H1 (cell line): ENCODE measurements at regions not wholly inside any gene's neighbourhood (a gene's known extent, or its start where the extent isn't known, plus 50 kb on each side); places are given as distances from the start of the nearest gene placed in this dataset.

Experiments used
- CTCF ChIA-PET: fragments of 300-600 bp; sonication (Branson Sonifier 250); formaldehyde crosslinking; loops from one replicate; lab custom pipeline; 2021; ENCODE audit not compliant: partially characterized antibody; lab: Charles Lee
- POLR2A ChIA-PET: fragments of 300-600 bp; sonication (Branson Sonifier 250); formaldehyde crosslinking; loops from one replicate; lab custom pipeline; 2021; ENCODE audit warnings: inconsistent platforms; ENCODE audit not compliant: partially characterized antibody; lab: Charles Lee
- DNase-seq, 2 experiments: peaks; one replicate each; pipeline versions ENCODE4 v3.0.0 to v3.0.0-alpha.2; 2010 to 2022; ENCODE audit warnings: low spot score in 2 of 2, low read depth in 1 of 2, mixed read lengths in 1 of 2
- FAIRE-seq: peaks from 2 replicates; lab custom pipeline; 2011; peaks lifted over from hg19 to GRCh38; lab: Jason Lieb, UNC
- H2AFZ ChIP-seq: 2 replicates; pipeline ENCODE4 v1.8.1; 2012; ENCODE audit warnings: low read length, inconsistent platforms
- H2AK5ac ChIP-seq: 2 replicates; pipeline ENCODE4 v1.6.1; 2013; ENCODE audit warnings: low read depth, low read length
- H2BK120ac ChIP-seq: replicated peaks from 2 replicates; pipeline ENCODE3; 2013; ENCODE audit warnings: low read depth, low read length, inconsistent platforms
- H2BK12ac ChIP-seq: 2 replicates; pipeline ENCODE4 v1.6.1; 2013; ENCODE audit warnings: low read depth, low read length
- H2BK15ac ChIP-seq: 2 replicates; pipeline ENCODE4 v1.6.1; 2013; ENCODE audit warnings: low read length
- H2BK20ac ChIP-seq: 2 replicates; pipeline ENCODE4 v1.6.1; 2013; ENCODE audit warnings: low read length
- H2BK5ac ChIP-seq: 2 replicates; pipeline ENCODE4 v1.6.1; 2013; ENCODE audit warnings: low read depth, low read length
- H3K14ac ChIP-seq: 2 replicates; pipeline ENCODE4 v1.6.1; 2013; ENCODE audit warnings: inconsistent platforms; ENCODE audit not compliant: insufficient read length
- H3K18ac ChIP-seq: 2 replicates; pipeline ENCODE4 v1.6.1; 2013; ENCODE audit warnings: low read length; ENCODE audit errors: extremely low read depth
- H3K23ac ChIP-seq: 2 replicates; pipeline ENCODE4 v1.6.1; 2013; ENCODE audit warnings: inconsistent platforms; ENCODE audit not compliant: insufficient read length
- H3K23me2 ChIP-seq: 2 replicates; pipeline ENCODE4 v1.6.1; 2013; ENCODE audit warnings: low read depth, low read length
- H3K27ac ChIP-seq: 2 replicates; pipeline ENCODE4 v1.6.1; 2011; ENCODE audit warnings: low read depth, low read length, inconsistent platforms
- H3K27me3 ChIP-seq, 4 experiments: replicated peaks in 1 of 4; 1 replicate in 1 of 4; 2 replicates in 3 of 4; pipeline versions ENCODE4 v1.6.1 to v1.8.1; 2011 to 2013; ENCODE audit warnings: low read length in 3 of 4, mild to moderate bottlenecking in 3 of 4, inconsistent platforms in 2 of 4, mixed read lengths in 2 of 4, moderate library complexity in 1 of 4; ENCODE audit not compliant: control insufficient read depth in 3 of 4, insufficient read depth in 3 of 4; ENCODE audit errors: extremely low read depth in 1 of 4
- H3K36me3 ChIP-seq, 4 experiments: 2 replicates each; pipeline versions ENCODE4 v1.6.1 to v1.8.1; 2011 to 2013; ENCODE audit warnings: mild to moderate bottlenecking in 4 of 4, low read length in 3 of 4, moderate library complexity in 2 of 4, control low read depth in 1 of 4, inconsistent platforms in 1 of 4; ENCODE audit not compliant: insufficient read depth in 4 of 4, control insufficient read depth in 2 of 4
- H3K4ac ChIP-seq: replicated peaks from 2 replicates; pipeline ENCODE3; 2013; ENCODE audit warnings: low read length, low read depth, mixed read lengths, inconsistent platforms; ENCODE audit not compliant: insufficient read length
- H3K4me1 ChIP-seq, 4 experiments: replicated peaks in 1 of 4; 1 replicate in 1 of 4; 2 replicates in 3 of 4; pipeline versions ENCODE4 v1.6.1 to v1.8.1; 2011 to 2013; ENCODE audit warnings: low read length in 3 of 4, inconsistent platforms in 2 of 4, mixed read lengths in 1 of 4; ENCODE audit not compliant: insufficient read depth in 4 of 4, control insufficient read depth in 3 of 4
- H3K4me2 ChIP-seq, 2 experiments: 2 replicates each; pipeline versions ENCODE4 v1.6.1 to v1.8.1; 2011 to 2013; ENCODE audit warnings: low read depth in 2 of 2, low read length in 2 of 2, control low read depth in 1 of 2, inconsistent platforms in 1 of 2, mild to moderate bottlenecking in 1 of 2; ENCODE audit not compliant: insufficient read depth in 1 of 2
- H3K4me3 ChIP-seq, 4 experiments: fragments of 200-600, 300-600 bp in 1 of 4; sonication (generic), shearing (Covaris generic), sonication (Bioruptor Twin) in 1 of 4; 2 replicates each; pipeline versions ENCODE4 v1.5.1 to v1.8.1; 2011 to 2016; ENCODE audit warnings: low read length in 4 of 4, low read depth in 3 of 4, control low read depth in 2 of 4, inconsistent platforms in 2 of 4, mild to moderate bottlenecking in 2 of 4, mixed read lengths in 1 of 4, moderate library complexity in 1 of 4; ENCODE audit not compliant: insufficient read depth in 2 of 4; ENCODE audit errors: extremely low read depth in 1 of 4
- H3K56ac ChIP-seq: replicated peaks from 2 replicates; pipeline ENCODE3; 2013; ENCODE audit warnings: low read depth, mild to moderate bottlenecking, mixed read lengths, low read length, inconsistent platforms; ENCODE audit not compliant: insufficient read length
- H3K79me1 ChIP-seq: 2 replicates; pipeline ENCODE4 v1.6.1; 2013; ENCODE audit warnings: low read depth, low read length, control low read depth
- H3K79me2 ChIP-seq, 2 experiments: 2 replicates each; pipeline versions ENCODE4 v1.6.1 to v1.8.1; 2012 to 2013; ENCODE audit warnings: low read length in 2 of 2, mild to moderate bottlenecking in 2 of 2, inconsistent platforms in 1 of 2; ENCODE audit not compliant: insufficient read depth in 2 of 2, control insufficient read depth in 1 of 2
- H3K9ac ChIP-seq, 4 experiments: replicated peaks in 1 of 4; 1 replicate in 1 of 4; 2 replicates in 3 of 4; pipeline versions ENCODE4 v1.6.1 to v1.8.1; 2011 to 2013; ENCODE audit warnings: low read depth in 3 of 4, low read length in 3 of 4, control low read depth in 2 of 4, mild to moderate bottlenecking in 2 of 4, moderate library complexity in 2 of 4, inconsistent platforms in 1 of 4; ENCODE audit errors: extremely low read depth in 1 of 4
- H3K9me3 ChIP-seq, 2 experiments: 2 replicates each; pipeline versions ENCODE4 v1.6.1 to v1.8.1; 2012 to 2013; ENCODE audit warnings: mild to moderate bottlenecking in 2 of 2, moderate library complexity in 2 of 2, control low read depth in 1 of 2, inconsistent platforms in 1 of 2, low read depth in 1 of 2, low read length in 1 of 2, mixed read lengths in 1 of 2; ENCODE audit not compliant: insufficient read depth in 2 of 2
- H4K20me1 ChIP-seq, 2 experiments: replicated peaks in 1 of 2; 2 replicates each; pipeline versions ENCODE3 to v1.8.1; 2011 to 2013; ENCODE audit warnings: inconsistent platforms in 2 of 2, low read length in 2 of 2, mild to moderate bottlenecking in 1 of 2; ENCODE audit not compliant: insufficient read depth in 2 of 2, control insufficient read depth in 1 of 2
- H4K5ac ChIP-seq: 2 replicates; pipeline ENCODE4 v1.6.1; 2013; ENCODE audit warnings: low read length, low read depth, mixed read lengths, inconsistent platforms; ENCODE audit not compliant: insufficient read length
- H4K8ac ChIP-seq: 2 replicates; pipeline ENCODE4 v1.8.0; 2013; ENCODE audit warnings: mild to moderate bottlenecking, moderate library complexity, low read length, inconsistent platforms; ENCODE audit not compliant: insufficient read depth; ENCODE audit errors: extremely low read depth
- H4K91ac ChIP-seq: replicated peaks from 2 replicates; pipeline ENCODE3; 2013; ENCODE audit warnings: low read length, mixed read lengths, inconsistent platforms; ENCODE audit not compliant: insufficient read length
- BACH1 ChIP-seq: IDR thresholded peaks from 2 replicates; pipeline ENCODE4 v1.6.1; 2012; ENCODE audit warnings: low read length, improper control_type of control experiment
- CHD1 ChIP-seq: IDR thresholded peaks from 2 replicates; pipeline ENCODE4 v1.6.1; 2012; ENCODE audit warnings: low read depth, low read length, improper control_type of control experiment
- EP300 ChIP-seq, 2 experiments: IDR thresholded peaks; 1 replicate in 1 of 2; 2 replicates in 1 of 2; pipeline ENCODE4 v1.6.1; 2011 to 2012; ENCODE audit warnings: low read depth in 2 of 2, low read length in 2 of 2, mild to moderate bottlenecking in 2 of 2, borderline replicate concordance in 1 of 2, inconsistent platforms in 1 of 2, moderate library complexity in 1 of 2
- GABPA ChIP-seq: IDR thresholded peaks from 2 replicates; pipeline ENCODE4 v1.6.1; 2011; ENCODE audit warnings: mild to moderate bottlenecking, low read length, moderate library complexity, borderline replicate concordance; ENCODE audit not compliant: insufficient read depth
- GTF2F1 ChIP-seq: IDR thresholded peaks from 2 replicates; pipeline ENCODE4 v1.6.1; 2012; ENCODE audit warnings: low read depth, low read length, improper control_type of control experiment, borderline replicate concordance
- MAFK ChIP-seq: IDR thresholded peaks from 2 replicates; pipeline ENCODE4 v1.6.1; 2012; ENCODE audit warnings: low read depth, mild to moderate bottlenecking, improper control_type of control experiment, low read length
- NRF1 ChIP-seq: IDR thresholded peaks from 2 replicates; pipeline ENCODE4 v1.6.1; 2011; ENCODE audit warnings: mild to moderate bottlenecking, low read depth, low read length, improper control_type of control experiment
- RBBP5 ChIP-seq: IDR thresholded peaks from 2 replicates; pipeline ENCODE4 v1.7.1; 2012; ENCODE audit warnings: low read depth, mild to moderate bottlenecking, inconsistent platforms, low read length, moderate library complexity, borderline replicate concordance
- RXRA ChIP-seq: IDR thresholded peaks from 2 replicates; pipeline ENCODE4 v1.6.1; 2011; ENCODE audit warnings: low read depth, mild to moderate bottlenecking, low read length, moderate library complexity; ENCODE audit not compliant: insufficient read depth
- TBP ChIP-seq: IDR thresholded peaks from 2 replicates; pipeline ENCODE4 v1.6.1; 2011; ENCODE audit warnings: low read depth, low read length, improper control_type of control experiment
- TCF12 ChIP-seq: IDR thresholded peaks from 2 replicates; pipeline ENCODE4 v1.6.1; 2011; ENCODE audit warnings: low read depth, mild to moderate bottlenecking, low read length
- ZNF274 ChIP-seq: IDR thresholded peaks from 2 replicates; pipeline ENCODE4 v1.7.0; 2012; ENCODE audit warnings: low read length, borderline replicate concordance; ENCODE audit errors: extremely low read depth
- WGBS, 2 experiments: shearing (Covaris generic) in 1 of 2; methylation state at CpG; one replicate each; pipeline versions ENCODE4 v1.1.6 to v1.1.7; 2013 to 2015; ENCODE audit warnings: low lambda C conversion rate in 2 of 2, mixed read lengths in 2 of 2, inconsistent platforms in 1 of 2, low coverage in 1 of 2, missing lambda C conversion rate in 1 of 2; ENCODE audit not compliant: insufficient replicate concordance in 2 of 2, insufficient coverage in 1 of 2, insufficient read length in 1 of 2; ENCODE audit errors: extremely low coverage in 1 of 2, missing lambda C conversion rate in 1 of 2; 5-methylcytosine and 5-hydroxymethylcytosine counted together
- TF ChIP-seq, protein P1 (sequence below): IDR thresholded peaks from 2 replicates; pipeline ENCODE4 v1.6.1; 2011; ENCODE audit warnings: low read depth, mild to moderate bottlenecking, low read length; ENCODE audit not compliant: insufficient read depth

DNA sequence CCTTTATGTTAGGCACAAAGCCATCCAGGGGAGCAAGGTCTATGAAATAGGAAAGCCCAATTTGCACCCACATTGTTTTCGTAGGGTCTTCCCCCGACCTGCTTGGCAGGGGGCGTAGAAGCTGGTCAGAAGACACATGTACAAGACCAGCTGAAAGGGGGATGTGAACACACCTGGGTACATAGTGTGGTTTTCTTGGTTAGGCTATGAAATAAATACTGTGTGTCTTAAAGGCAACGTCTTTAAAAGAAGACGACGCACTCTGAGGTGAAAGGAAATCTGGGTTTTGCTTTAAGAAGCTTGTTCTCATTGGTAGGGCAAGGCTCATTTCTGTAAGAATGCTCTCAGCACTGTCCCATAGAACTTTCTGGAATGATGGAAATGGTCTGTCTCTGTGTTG lies 60.0 kb upstream of the KLF7 start:
- H4K5ac ChIP-seq: no peak overlapping the region
- no peaks in the 10 kb centered on the region for H3K79me2 ChIP-seq
- H2AFZ ChIP-seq: no peak overlapping the region
- no peak overlapping the region for H3K9ac ChIP-seq
- no peaks in the 10 kb centered on the region for H3K79me1 ChIP-seq
- 0 out of 8 replicates have a peak overlapping the region, but pooled peaks of 1 of the 4 experiments have one; percentile 1 for H3K4me3 ChIP-seq
- no peak overlapping the region for H3K23ac ChIP-seq
- ChIA-PET CTCF (interaction anchor here (0.7 to 3.0 kb wide), 6 partner anchors 15 to 248 kb away, joined by 3 to 9 read pairs (median 4); no protein-coding TSS in a partner anchor), POLR2A (interaction anchor here (5.2 kb wide), 1 partner anchor 60 kb away, joined by 31 read pairs; the partner anchor contains the start of gene KLF7)
- H2BK5ac ChIP-seq: peak overlapping the region; percentile 84; the same call in 1 of the 2 replicates
- no peak overlapping the region for H4K8ac ChIP-seq
- 0 out of 2 replicates have a peak overlapping the region, but pooled peaks have one; percentile 22 for H2BK15ac ChIP-seq
- 0 out of 2 replicates have a peak overlapping the region, but pooled peaks have one; percentile 64 for H3K18ac ChIP-seq
- H3K36me3 ChIP-seq: no peaks in the 10 kb centered on the region
- no peak overlapping the region for H2BK120ac ChIP-seq
- peak overlapping the region; percentile 40 for H3K4ac ChIP-seq
- H3K9me3 ChIP-seq: no peaks in the 10 kb centered on the region
- H3K4me1 ChIP-seq: peaks cover 8 to 32% (median 30%) of the 10 kb centered on the region in 4 experiments
- H3K56ac ChIP-seq: no peak overlapping the region
- H3K23me2 ChIP-seq: no peaks in the 10 kb centered on the region; the same call in 1 of the 2 replicates
- no peak overlapping the region for H3K27ac ChIP-seq
- peak overlapping the region; percentile 5 to 9; a peak in 1 of 4 replicates for H3K4me2 ChIP-seq
- no peak for DNase-seq
- H2AK5ac ChIP-seq: peak overlapping the region; percentile 41; the same call in 1 of the 2 replicates
- H4K20me1 ChIP-seq: no peaks in the 10 kb centered on the region
- peak; percentile 7 for FAIRE-seq
- H3K14ac ChIP-seq: no peak overlapping the region
- H4K91ac ChIP-seq: no peak overlapping the region
- peak overlapping the region; percentile 85; the same call in 1 of the 2 replicates for H2BK12ac ChIP-seq
- no peaks in the 10 kb centered on the region for H3K27me3 ChIP-seq
- 66% methylated on average over 6 of the region's 6 CpGs; no CpG with 5 or more reads in 1 of the 2 experiments for WGBS, 2 experiments
- peak overlapping the region; percentile 68; the same call in 1 of the 2 replicates for H2BK20ac ChIP-seq
- TF ChIP-seq TCF12: no peak
- TF ChIP-seq TBP: no peak
- no peak for TF ChIP-seq RBBP5
- TF ChIP-seq, protein P1, sequence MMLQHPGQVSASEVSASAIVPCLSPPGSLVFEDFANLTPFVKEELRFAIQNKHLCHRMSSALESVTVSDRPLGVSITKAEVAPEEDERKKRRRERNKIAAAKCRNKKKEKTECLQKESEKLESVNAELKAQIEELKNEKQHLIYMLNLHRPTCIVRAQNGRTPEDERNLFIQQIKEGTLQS: no peak
- TF ChIP-seq ZNF274: no peak
- TF ChIP-seq GTF2F1: no peak
- TF ChIP-seq NRF1: no peak
- TF ChIP-seq MAFK: no peak
- TF ChIP-seq BACH1: no peak
- TF ChIP-seq RXRA: no peak
- TF ChIP-seq CHD1: no peak
- TF ChIP-seq GABPA: no peak
- no peak for TF ChIP-seq EP300 (IDR thresholded peaks at IDR 0.05; ENCODE audit: borderline replicate concordance in 1 of 2, low read depth in 2 of 2, low read length in 2 of 2)
